ENCODE measurements at regions not wholly inside any gene's neighbourhood (a gene's known extent, or its start where the extent isn't known, plus 50 kb on each side); places are given as distances from the start of the nearest gene placed in this dataset.

- TF ChIP-seq HMGXB4 (CRISPR knock-in tag; IDR thresholded peaks at IDR 0.05): no peak
- no peak for TF ChIP-seq ZNF219 (CRISPR knock-in tag; IDR thresholded peaks at IDR 0.05; ENCODE audit: borderline replicate concordance)
- no peak for TF ChIP-seq ZBTB21 (CRISPR knock-in tag; IDR thresholded peaks at IDR 0.05; ENCODE audit: borderline replicate concordance)
Observed at GRCh38 chr5:97834561-97834960, 651.5 kb upstream of the RIOK2 start (continued).

GRCh38 chr5:97835112-97835511 is 652.1 kb upstream of the RIOK2 start:
- POLR2A ChIA-PET: no interaction called here
- Mint-ChIP-seq H3K27me3 (ENCODE audit: low read depth) (no peaks in the 10 kb centered on the region), H3K4me3 (no peak overlapping the region), H3K4me1 (peaks cover 6% of the 10 kb centered on the region), H3K27ac (no peak overlapping the region), H3K9me3 (no peaks in the 10 kb centered on the region), H3K36me3 (no peaks in the 10 kb centered on the region)
- ATAC-seq (no peak), DNase-seq (ENCODE audit: low spot score) (no peak)
- TF ChIP-seq IRF2 (CRISPR knock-in tag; IDR thresholded peaks at IDR 0.05; ENCODE audit: borderline replicate concordance, low read depth) (no peak), FOXP4 (CRISPR knock-in tag; IDR thresholded peaks at IDR 0.05) (no peak), SMAD4 (CRISPR knock-in tag; IDR thresholded peaks at IDR 0.05) (no peak), ZNF671 (CRISPR knock-in tag; IDR thresholded peaks at IDR 0.05) (no peak), PREB (CRISPR knock-in tag; IDR thresholded peaks at IDR 0.05; ENCODE audit: borderline replicate concordance) (no peak), HMGA2 (CRISPR knock-in tag; IDR thresholded peaks at IDR 0.05) (no peak), SP1 (CRISPR knock-in tag; conservative IDR thresholded peaks at IDR 0.05) (no peak), USF2 (CRISPR knock-in tag; IDR thresholded peaks at IDR 0.05) (no peak), CDX4 (CRISPR knock-in tag; IDR thresholded peaks at IDR 0.05; ENCODE audit: borderline replicate concordance) (no peak), RORB (CRISPR knock-in tag; IDR thresholded peaks at IDR 0.05) (no peak), SOX15 (CRISPR knock-in tag; IDR thresholded peaks at IDR 0.05) (no peak), JAZF1 (CRISPR knock-in tag; IDR thresholded peaks at IDR 0.05) (no peak)
- CTCF ChIA-PET: no interaction called here

- Mint-ChIP-seq H3K27ac (no peak overlapping the region), H3K36me3 (no peaks in the 10 kb centered on the region), H3K4me3 (no peak overlapping the region), H3K4me1 (peaks cover 8% of the 10 kb centered on the region), H3K27me3 (ENCODE audit: low read depth) (no peaks in the 10 kb centered on the region), H3K9me3 (no peaks in the 10 kb centered on the region)
- ChIA-PET CTCF (no interaction called here), POLR2A (no interaction called here)
- no peak for ATAC-seq
- DNase-seq (ENCODE audit: low spot score): no peak
- TF ChIP-seq RORB (CRISPR knock-in tag; IDR thresholded peaks at IDR 0.05) (no peak), ZNF532 (CRISPR knock-in tag; IDR thresholded peaks at IDR 0.05; ENCODE audit: borderline replicate concordance) (no peak), ZMAT4 (CRISPR knock-in tag; IDR thresholded peaks at IDR 0.05) (no peak), ARID4B (CRISPR knock-in tag; IDR thresholded peaks at IDR 0.05; ENCODE audit: borderline replicate concordance) (no peak)
Observed at GRCh38 chr5:97836816-97837215, 653.8 kb upstream of the RIOK2 start.

All from WTC11 (cell line).